ENCODE measurements at regions not wholly inside any gene's neighbourhood (a gene's known extent, or its start where the extent isn't known, plus 50 kb on each side); places are given as distances from the start of the nearest gene placed in this dataset.

GRCh38 chr2:41572154-41572553 lies 475.7 kb upstream of the PKDCC start:
- Histone ChIP-seq H3K4me1 (ENCODE audit: insufficient read depth, low read length) (no peaks in the 10 kb centered on the region), H3K27ac (ENCODE audit: low read depth, low read length) (no peak overlapping the region), H3K9me3 (ENCODE audit: control insufficient read depth in 1 of 2, low read length in 2 of 2) (no peaks in the 10 kb centered on the region), H3K27me3 (ENCODE audit: insufficient read depth, low read length) (no peaks in the 10 kb centered on the region), H3K4me3 (ENCODE audit: low read length in 2 of 2) (no peak overlapping the region), H3K36me3 (ENCODE audit: insufficient read depth, low read length) (no peaks in the 10 kb centered on the region)
- Mint-ChIP-seq H3K27ac (no peak overlapping the region), H3K36me3 (no peaks in the 10 kb centered on the region), H3K4me1 (no peaks in the 10 kb centered on the region), H3K4me3 (no peak overlapping the region), H3K9me3 (peaks cover 0 to 4% (median 1%) of the 10 kb centered on the region in 8 donors), H3K27me3 (no peaks in the 10 kb centered on the region)
- DNase-seq = no peak
- ChIA-PET POLR2A (ENCODE audit: partially characterized antibody) (no interaction called here), CTCF (ENCODE audit: partially characterized antibody) (no interaction called here)
- intact Hi-C loops (cut with micrococcal nuclease) = no loop called here

- no peak overlapping the region for H3K27ac ChIP-seq (ENCODE audit: low read depth, low read length)
- H3K36me3 Mint-ChIP-seq = no peaks in the 10 kb centered on the region
- POLR2A ChIA-PET (ENCODE audit: partially characterized antibody) = no interaction called here
- H3K4me1 ChIP-seq (ENCODE audit: insufficient read depth, low read length) = no peaks in the 10 kb centered on the region
- intact Hi-C loops (cut with micrococcal nuclease) = no loop called here
- H3K9me3 Mint-ChIP-seq = peaks cover 0 to 4% (median 0%) of the 10 kb centered on the region in 8 donors
- H3K27me3 Mint-ChIP-seq = no peaks in the 10 kb centered on the region
- H3K4me3 ChIP-seq (ENCODE audit: low read length in 2 of 2) = no peak overlapping the region
- no peaks in the 10 kb centered on the region for H3K27me3 ChIP-seq (ENCODE audit: insufficient read depth, low read length)
- no peaks in the 10 kb centered on the region for H3K9me3 ChIP-seq (ENCODE audit: control insufficient read depth in 1 of 2, low read length in 2 of 2)
- no peak for DNase-seq
- H3K36me3 ChIP-seq (ENCODE audit: insufficient read depth, low read length) = no peaks in the 10 kb centered on the region
- H3K27ac Mint-ChIP-seq = no peak overlapping the region
- CTCF ChIA-PET (ENCODE audit: partially characterized antibody) = no interaction called here
- no peaks in the 10 kb centered on the region for H3K4me1 Mint-ChIP-seq
- H3K4me3 Mint-ChIP-seq = no peak overlapping the region
These were observed 471.4 kb upstream of the PKDCC start for GRCh38 chr2:41576423-41576822.

GRCh38 chr2:41579806-41580205 lies 468.0 kb upstream of the PKDCC start:
- no peak for DNase-seq
- Mint-ChIP-seq H3K27me3 (peaks cover 1 to 2% of the 10 kb centered on the region in 2 donors), H3K4me3 (no peak overlapping the region), H3K4me1 (no peaks in the 10 kb centered on the region), H3K9me3 (peaks cover 5 to 25% (median 17%) of the 10 kb centered on the region in 8 donors), H3K27ac (no peak overlapping the region), H3K36me3 (no peaks in the 10 kb centered on the region)
- ChIA-PET CTCF (ENCODE audit: partially characterized antibody) (no interaction called here), POLR2A (ENCODE audit: partially characterized antibody) (no interaction called here)
- Histone ChIP-seq H3K4me1 (ENCODE audit: insufficient read depth, low read length) (no peaks in the 10 kb centered on the region), H3K27ac (ENCODE audit: low read depth, low read length) (no peak overlapping the region), H3K27me3 (ENCODE audit: insufficient read depth, low read length) (no peaks in the 10 kb centered on the region), H3K36me3 (ENCODE audit: insufficient read depth, low read length) (no peaks in the 10 kb centered on the region), H3K9me3 (ENCODE audit: control insufficient read depth in 1 of 2, low read length in 2 of 2) (no peaks in the 10 kb centered on the region), H3K4me3 (ENCODE audit: low read length in 2 of 2) (no peak overlapping the region)
- intact Hi-C loops (cut with micrococcal nuclease) = no loop called here

GRCh38 chr2:41580806-41581205 lies 467.0 kb upstream of the PKDCC start:
- Histone ChIP-seq H3K27ac (ENCODE audit: low read depth, low read length) (no peak overlapping the region), H3K4me3 (ENCODE audit: low read length in 2 of 2) (no peak overlapping the region), H3K36me3 (ENCODE audit: insufficient read depth, low read length) (no peaks in the 10 kb centered on the region), H3K9me3 (ENCODE audit: control insufficient read depth in 1 of 2, low read length in 2 of 2) (no peaks in the 10 kb centered on the region), H3K4me1 (ENCODE audit: insufficient read depth, low read length) (no peaks in the 10 kb centered on the region), H3K27me3 (ENCODE audit: insufficient read depth, low read length) (no peaks in the 10 kb centered on the region)
- peaks cover 6 to 32% (median 24%) of the 10 kb centered on the region in 8 donors for H3K9me3 Mint-ChIP-seq
- no peaks in the 10 kb centered on the region for H3K36me3 Mint-ChIP-seq
- POLR2A ChIA-PET (ENCODE audit: partially characterized antibody) = no interaction called here
- H3K4me1 Mint-ChIP-seq = no peaks in the 10 kb centered on the region
- no peak overlapping the region for H3K4me3 Mint-ChIP-seq
- no peak overlapping the region for H3K27ac Mint-ChIP-seq
- peaks cover 1 to 2% of the 10 kb centered on the region in 2 donors for H3K27me3 Mint-ChIP-seq
- intact Hi-C loops (cut with micrococcal nuclease) = no loop called here
- CTCF ChIA-PET (ENCODE audit: partially characterized antibody) = no interaction called here
- DNase-seq = no peak

GRCh38 chr2:41595240-41595639 lies 452.6 kb upstream of the PKDCC start:
- no peaks in the 10 kb centered on the region for H3K27me3 Mint-ChIP-seq
- H3K4me3 Mint-ChIP-seq = no peak overlapping the region
- H3K4me3 ChIP-seq (ENCODE audit: low read length in 2 of 2) = no peak overlapping the region
- ChIA-PET POLR2A (ENCODE audit: partially characterized antibody) (no interaction called here), CTCF (ENCODE audit: partially characterized antibody) (no interaction called here)
- no peaks in the 10 kb centered on the region for H3K4me1 ChIP-seq (ENCODE audit: insufficient read depth, low read length)
- intact Hi-C loops (cut with micrococcal nuclease) = no loop called here
- H3K27ac ChIP-seq (ENCODE audit: low read depth, low read length) = no peak overlapping the region
- no peaks in the 10 kb centered on the region for H3K27me3 ChIP-seq (ENCODE audit: insufficient read depth, low read length)
- no peak overlapping the region for H3K27ac Mint-ChIP-seq
- H3K4me1 Mint-ChIP-seq = no peaks in the 10 kb centered on the region
- no peaks in the 10 kb centered on the region for H3K36me3 ChIP-seq (ENCODE audit: insufficient read depth, low read length)
- DNase-seq = no peak
- H3K9me3 Mint-ChIP-seq = peaks cover 0 to 2% (median 0%) of the 10 kb centered on the region in 8 donors
- H3K9me3 ChIP-seq (ENCODE audit: control insufficient read depth in 1 of 2, low read length in 2 of 2) = no peaks in the 10 kb centered on the region
- no peaks in the 10 kb centered on the region for H3K36me3 Mint-ChIP-seq

- H3K27me3 Mint-ChIP-seq = no peaks in the 10 kb centered on the region
- ChIA-PET CTCF (ENCODE audit: partially characterized antibody) (no interaction called here), POLR2A (ENCODE audit: partially characterized antibody) (no interaction called here)
- H3K36me3 ChIP-seq (ENCODE audit: insufficient read depth, low read length) = no peaks in the 10 kb centered on the region
- no peaks in the 10 kb centered on the region for H3K36me3 Mint-ChIP-seq
- H3K4me1 ChIP-seq (ENCODE audit: insufficient read depth, low read length) = no peaks in the 10 kb centered on the region
- H3K4me3 Mint-ChIP-seq = no peak overlapping the region
- intact Hi-C loops (cut with micrococcal nuclease) = no loop called here
- H3K9me3 Mint-ChIP-seq = peaks cover 0 to 2% (median 0%) of the 10 kb centered on the region in 8 donors
- no peaks in the 10 kb centered on the region for H3K9me3 ChIP-seq (ENCODE audit: control insufficient read depth in 1 of 2, low read length in 2 of 2)
- no peak for DNase-seq
- no peaks in the 10 kb centered on the region for H3K27me3 ChIP-seq (ENCODE audit: insufficient read depth, low read length)
- H3K4me3 ChIP-seq (ENCODE audit: low read length in 2 of 2) = no peak overlapping the region
- H3K27ac ChIP-seq (ENCODE audit: low read depth, low read length) = no peak overlapping the region
- no peaks in the 10 kb centered on the region for H3K4me1 Mint-ChIP-seq
- H3K27ac Mint-ChIP-seq = no peak overlapping the region
These were observed 450.1 kb upstream of the PKDCC start for GRCh38 chr2:41597680-41598079.

GRCh38 chr2:41598161-41598894 lies 449.5 kb upstream of the PKDCC start:
- ChIA-PET CTCF (ENCODE audit: partially characterized antibody) (interaction anchor here (0.9 kb wide), 1 partner anchor 11 kb away, joined by 4 read pairs; no protein-coding TSS in a partner anchor), POLR2A (ENCODE audit: partially characterized antibody) (no interaction called here)
- intact Hi-C loops (cut with micrococcal nuclease) = no loop called here

More at GRCh38 chr2:41598161-41598894, 449.5 kb upstream of the PKDCC start:
- no peak overlapping the region for H3K4me3 ChIP-seq (ENCODE audit: low read length in 2 of 2)
- H3K27ac ChIP-seq (ENCODE audit: low read depth, low read length) = no peak overlapping the region
- no peaks in the 10 kb centered on the region for H3K36me3 ChIP-seq (ENCODE audit: insufficient read depth, low read length)
- Mint-ChIP-seq H3K27me3 (no peaks in the 10 kb centered on the region), H3K4me3 (no peak overlapping the region), H3K9me3 (peaks cover 0 to 2% (median 0%) of the 10 kb centered on the region in 8 donors), H3K27ac (no peak overlapping the region), H3K4me1 (no peaks in the 10 kb centered on the region), H3K36me3 (no peaks in the 10 kb centered on the region)
- DNase-seq = no peak
- no peaks in the 10 kb centered on the region for H3K27me3 ChIP-seq (ENCODE audit: insufficient read depth, low read length)
- H3K9me3 ChIP-seq (ENCODE audit: control insufficient read depth in 1 of 2, low read length in 2 of 2) = no peaks in the 10 kb centered on the region
- H3K4me1 ChIP-seq (ENCODE audit: insufficient read depth, low read length) = no peaks in the 10 kb centered on the region

Measured in CD4-positive, alpha-beta memory T cell (primary cell).